ENCODE measurements at regions not wholly inside any gene's neighbourhood (a gene's known extent, or its start where the extent isn't known, plus 50 kb on each side); places are given as distances from the start of the nearest gene placed in this dataset.

- TF ChIP-seq CTCF (IDR thresholded peaks at IDR 0.05) = no peak
- Histone ChIP-seq H3K9me3 (no peaks in the 10 kb centered on the region), H3K4me1 (no peaks in the 10 kb centered on the region), H3K27me3 (no peaks in the 10 kb centered on the region), H3K4me3 (no peak overlapping the region), H3K36me3 (no peaks in the 10 kb centered on the region), H3K27ac (no peak overlapping the region)
- no peak for DNase-seq
- intact Hi-C loops (cut with DNase I; ENCODE audit: low total_unique reads) = no loop called here
Measured at GRCh38 chr2:5328826-5329225, 363.4 kb upstream of the SOX11 start.

- TF ChIP-seq CTCF (IDR thresholded peaks at IDR 0.05) = no peak
- Histone ChIP-seq H3K9me3 (no peaks in the 10 kb centered on the region), H3K4me3 (no peak overlapping the region), H3K27ac (no peak overlapping the region), H3K27me3 (no peaks in the 10 kb centered on the region), H3K36me3 (no peaks in the 10 kb centered on the region), H3K4me1 (no peaks in the 10 kb centered on the region)
- intact Hi-C loops (cut with DNase I; ENCODE audit: low total_unique reads) = no loop called here
- no peak for DNase-seq
Measured at GRCh38 chr2:5329763-5330162, 362.4 kb upstream of the SOX11 start.

- no peaks in the 10 kb centered on the region for H3K36me3 ChIP-seq
- H3K27me3 ChIP-seq = no peaks in the 10 kb centered on the region
- no peak overlapping the region for H3K4me3 ChIP-seq
- intact Hi-C loops (cut with DNase I; ENCODE audit: low total_unique reads) = no loop called here
- no peak for DNase-seq
- no peak for TF ChIP-seq CTCF (IDR thresholded peaks at IDR 0.05)
- H3K9me3 ChIP-seq = no peaks in the 10 kb centered on the region
- H3K4me1 ChIP-seq = no peaks in the 10 kb centered on the region
- no peak overlapping the region for H3K27ac ChIP-seq
Measured at GRCh38 chr2:5330961-5331360, 361.2 kb upstream of the SOX11 start.

- DNase-seq = no peak
- no peaks in the 10 kb centered on the region for H3K4me1 ChIP-seq
- no peaks in the 10 kb centered on the region for H3K9me3 ChIP-seq
- no peak overlapping the region for H3K27ac ChIP-seq
- H3K36me3 ChIP-seq = no peaks in the 10 kb centered on the region
- H3K4me3 ChIP-seq = no peak overlapping the region
- H3K27me3 ChIP-seq = no peaks in the 10 kb centered on the region
- intact Hi-C loops (cut with DNase I; ENCODE audit: low total_unique reads) = no loop called here
- no peak for TF ChIP-seq CTCF (IDR thresholded peaks at IDR 0.05)
Measured at GRCh38 chr2:5332925-5333324, 359.3 kb upstream of the SOX11 start.

GRCh38 chr2:5339473-5339872, 352.7 kb upstream of the SOX11 start:
- intact Hi-C loops (cut with DNase I; ENCODE audit: low total_unique reads) = no loop called here
- no peaks in the 10 kb centered on the region for H3K36me3 ChIP-seq
- no peak for DNase-seq
- no peaks in the 10 kb centered on the region for H3K9me3 ChIP-seq
- H3K27ac ChIP-seq = no peak overlapping the region
- no peaks in the 10 kb centered on the region for H3K27me3 ChIP-seq
- TF ChIP-seq CTCF (IDR thresholded peaks at IDR 0.05) = no peak
- H3K4me1 ChIP-seq = no peaks in the 10 kb centered on the region
- no peak overlapping the region for H3K4me3 ChIP-seq

- Histone ChIP-seq H3K9me3 (no peaks in the 10 kb centered on the region), H3K4me1 (no peaks in the 10 kb centered on the region), H3K27me3 (no peaks in the 10 kb centered on the region), H3K36me3 (no peaks in the 10 kb centered on the region), H3K27ac (no peak overlapping the region), H3K4me3 (no peak overlapping the region)
- no peak for TF ChIP-seq CTCF (IDR thresholded peaks at IDR 0.05)
- no peak for DNase-seq
- intact Hi-C loops (cut with DNase I; ENCODE audit: low total_unique reads) = no loop called here
Measured at GRCh38 chr2:5343785-5344335, 348.3 kb upstream of the SOX11 start.
